Kidney capillary endothelial cell (primary cell): ENCODE measurements at regions not wholly inside any gene's neighbourhood (a gene's known extent, or its start where the extent isn't known, plus 50 kb on each side); places are given as distances from the start of the nearest gene placed in this dataset.
"Not testable (repeated sequence)": the region's sequence is repeated elsewhere in the genome, so short reads cannot be mapped to it uniquely, and the experiment has no call there.

Experiments
- DNase-seq: peaks from one replicate; pipeline ENCODE4 v3.0.0-alpha.2; 2018; ENCODE audit warnings: low spot score

DNA sequence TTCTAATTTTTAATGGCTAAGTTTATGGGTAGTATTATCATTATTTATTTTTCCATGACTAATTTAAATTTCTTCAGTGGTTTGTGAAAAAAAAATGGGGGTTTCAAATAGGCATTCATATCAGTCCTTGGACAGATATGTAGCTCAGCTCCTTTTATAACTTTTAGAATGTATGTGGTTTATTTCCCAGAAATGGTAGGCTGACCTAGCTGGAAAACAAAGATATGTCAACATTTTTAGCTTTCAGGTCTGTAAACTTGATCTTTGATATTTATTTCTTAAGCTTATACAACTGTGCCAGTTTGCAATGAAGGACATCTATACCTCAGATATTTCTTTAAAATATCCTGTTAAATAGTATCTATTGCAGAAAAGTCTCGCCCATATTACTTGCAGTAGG is 1815.5 kb downstream of the SLITRK5 start:
- DNase-seq = no peak

DNA sequence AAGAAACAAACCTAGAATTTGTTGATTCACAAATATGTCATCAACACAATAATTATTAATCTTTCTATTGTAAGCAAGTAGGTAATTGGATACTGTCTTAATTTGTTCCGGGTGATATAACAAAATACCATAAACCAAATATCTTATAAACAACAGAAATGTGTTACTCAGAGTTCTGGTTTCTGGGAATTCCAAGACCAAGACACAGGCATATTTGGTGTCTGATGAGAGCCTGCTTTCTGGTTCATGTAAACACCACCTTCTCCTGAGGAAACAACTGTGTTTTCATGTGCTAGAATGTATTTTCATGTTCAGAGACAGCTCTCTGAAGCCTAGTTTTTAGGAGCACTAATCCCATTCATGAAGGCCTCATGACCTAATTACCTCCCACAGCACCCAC is 1819.5 kb downstream of the SLITRK5 start:
- no peak for DNase-seq

DNA sequence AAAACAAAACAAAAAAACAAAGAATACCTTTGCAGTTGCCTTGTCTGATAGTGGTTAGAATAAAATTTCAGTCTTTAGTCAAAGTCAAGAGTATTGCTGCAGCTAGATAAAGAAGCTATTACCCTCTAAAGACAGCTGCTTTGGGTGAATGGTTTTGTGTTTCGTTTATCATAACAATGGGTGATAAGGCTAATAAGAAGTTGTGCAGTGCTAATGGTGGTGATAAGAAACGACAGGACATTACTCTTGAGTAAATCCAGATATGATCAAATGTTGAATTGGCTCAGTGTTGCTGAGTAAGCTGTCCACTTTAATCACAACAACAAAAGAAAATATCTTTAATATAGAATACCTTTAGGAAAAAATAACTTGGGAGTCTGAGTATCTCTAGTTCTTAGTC is 1825.3 kb downstream of the SLITRK5 start:
- no peak for DNase-seq

DNA sequence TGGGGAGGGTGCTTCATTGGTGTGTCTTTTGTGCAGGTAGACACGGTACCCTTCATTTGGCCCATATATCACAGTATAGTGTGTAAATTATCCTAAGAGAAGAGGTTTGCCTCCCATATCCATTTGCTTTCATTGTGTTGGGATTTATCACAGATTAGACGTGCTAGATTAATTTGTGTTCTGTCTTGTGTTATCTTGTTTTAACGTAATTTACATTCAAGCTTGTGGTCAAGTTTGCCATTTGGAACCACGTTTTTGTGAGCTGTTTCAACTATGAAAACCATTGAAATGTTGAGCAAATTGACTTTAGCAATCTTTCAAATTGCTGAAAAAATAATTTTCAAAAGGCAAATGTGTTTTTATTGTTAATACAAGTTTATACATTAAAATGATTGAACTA is 1826.5 kb downstream of the SLITRK5 start:
- DNase-seq = no peak

DNA sequence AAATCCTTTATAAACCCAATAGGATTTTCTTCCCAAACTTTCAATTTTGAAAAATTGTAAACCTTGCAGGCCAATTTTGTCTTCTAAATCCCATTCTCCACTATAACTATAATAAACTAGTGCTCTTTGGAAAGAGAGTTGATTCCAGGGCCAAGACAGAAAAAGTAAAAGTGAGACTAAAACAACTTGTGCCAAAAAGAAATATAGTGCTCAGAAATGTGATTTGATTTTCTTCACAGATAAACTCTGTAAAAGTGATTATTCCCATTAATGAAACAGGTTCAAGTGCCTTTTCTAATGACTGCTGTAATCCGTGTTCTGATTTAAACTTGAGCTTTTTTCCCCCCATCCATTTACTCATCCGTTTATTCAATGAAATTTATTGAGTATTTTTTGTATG is 1831.1 kb downstream of the SLITRK5 start:
- no peak for DNase-seq

DNA sequence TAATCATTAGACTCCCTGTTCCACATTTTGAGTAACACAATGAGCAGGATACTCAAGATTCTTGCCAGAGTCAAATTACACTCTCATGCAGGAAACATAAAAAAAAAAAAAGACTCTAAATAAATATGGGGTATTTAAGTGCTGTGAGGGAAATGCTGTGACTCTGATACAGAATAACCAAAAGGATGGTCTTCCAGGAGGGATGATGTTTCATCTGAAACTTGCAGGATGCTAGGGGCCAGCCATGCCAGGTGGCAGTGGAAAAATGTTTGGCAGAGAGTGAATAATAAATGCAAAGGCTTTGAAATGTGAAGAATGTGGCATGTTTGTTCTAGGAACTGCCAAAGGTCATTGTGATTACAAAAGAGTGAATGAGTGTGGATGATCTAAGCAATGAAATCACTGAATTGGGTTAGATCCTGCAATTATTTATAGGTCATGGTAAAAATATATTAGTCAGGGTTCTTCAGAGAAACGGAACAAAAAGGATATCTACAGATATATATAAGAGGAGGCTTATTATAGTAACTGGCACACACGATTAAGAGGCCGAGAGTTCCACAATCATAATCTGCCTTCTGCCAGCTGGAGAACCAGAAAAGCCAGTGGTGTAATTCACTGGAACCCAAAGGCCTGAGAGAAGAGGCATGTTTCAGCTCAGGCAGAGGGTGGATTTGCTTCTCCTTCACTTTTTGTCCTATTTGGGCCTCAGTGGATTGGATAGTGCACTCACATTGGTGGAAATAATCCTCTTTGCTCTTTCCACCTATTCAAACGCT is 1832.8 kb upstream of the MIR17HG start:
- no peak for DNase-seq

DNA sequence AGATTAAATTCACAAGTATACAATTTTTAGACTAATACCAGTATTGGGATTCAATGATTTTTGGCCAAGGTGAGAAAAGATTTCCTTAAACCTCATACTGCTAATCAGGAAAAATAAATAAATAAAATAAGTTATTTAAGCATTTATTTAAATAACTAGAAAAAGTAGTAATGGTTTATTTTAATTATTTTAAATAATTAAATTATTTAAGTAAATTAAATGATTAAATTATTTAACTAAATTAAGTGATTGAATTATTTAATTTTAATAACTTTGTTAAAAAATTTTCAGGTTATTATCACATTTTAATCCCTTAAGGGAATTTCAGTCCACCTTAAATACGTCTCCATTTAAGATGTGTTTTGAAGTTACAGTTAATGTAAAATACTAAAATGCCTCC is 1831.5 kb upstream of the MIR17HG start:
- no peak for DNase-seq

DNA sequence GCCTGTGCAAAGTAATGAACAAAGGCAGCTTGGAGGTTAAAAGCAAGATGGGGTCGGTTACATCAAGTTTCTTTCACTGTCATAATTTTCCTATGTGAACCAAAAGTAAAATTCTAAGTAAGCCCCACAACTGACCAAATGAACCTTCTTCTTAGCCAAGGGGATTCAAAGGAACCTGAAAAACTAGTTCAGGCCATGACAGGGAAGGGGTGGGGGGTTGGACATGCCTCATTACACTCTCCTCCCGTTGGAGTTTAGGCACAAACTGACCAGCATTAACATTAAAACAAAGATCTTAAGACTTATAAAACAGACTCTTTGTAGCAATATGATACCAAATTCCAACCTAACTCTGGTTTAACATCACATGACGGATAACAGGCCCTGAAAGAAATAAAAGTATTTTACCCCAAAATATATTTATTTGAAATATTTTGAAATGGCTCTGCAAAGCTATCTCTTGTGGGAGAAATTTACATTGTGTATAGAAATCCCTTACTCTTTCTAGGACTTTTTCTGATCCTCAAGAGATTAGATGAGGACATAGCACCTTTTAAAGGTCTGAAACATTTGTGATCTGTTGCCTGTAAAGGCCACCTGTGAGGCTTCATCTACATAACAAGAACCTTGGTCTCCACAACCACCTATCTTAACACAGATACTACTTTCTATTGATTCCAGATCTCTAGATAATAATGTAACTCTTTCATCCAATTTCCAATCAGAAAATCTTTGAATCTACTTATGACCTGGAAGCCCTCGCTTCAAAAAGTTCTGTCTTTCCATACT is 1829.0 kb upstream of the MIR17HG start:
- DNase-seq = no peak

DNA sequence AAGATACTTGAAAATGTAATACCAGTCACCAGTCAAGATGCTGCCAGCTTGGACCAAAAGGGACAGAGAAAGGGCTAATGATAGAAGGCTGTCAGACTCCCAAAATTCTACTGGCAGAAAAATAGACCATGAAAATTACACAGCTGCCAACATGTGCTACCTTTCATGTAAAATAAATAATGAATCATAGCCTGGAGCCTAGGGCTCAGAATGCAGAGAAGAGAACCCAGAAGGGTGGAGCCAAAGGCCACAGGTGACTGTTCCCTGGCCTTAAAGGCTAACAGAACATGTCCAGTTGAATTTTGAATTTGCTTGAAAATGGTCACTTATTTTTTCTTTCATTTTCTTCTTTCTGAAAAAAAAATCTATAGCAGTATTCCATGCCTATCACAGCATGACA is 1827.0 kb upstream of the MIR17HG start:
- DNase-seq = no peak

DNA sequence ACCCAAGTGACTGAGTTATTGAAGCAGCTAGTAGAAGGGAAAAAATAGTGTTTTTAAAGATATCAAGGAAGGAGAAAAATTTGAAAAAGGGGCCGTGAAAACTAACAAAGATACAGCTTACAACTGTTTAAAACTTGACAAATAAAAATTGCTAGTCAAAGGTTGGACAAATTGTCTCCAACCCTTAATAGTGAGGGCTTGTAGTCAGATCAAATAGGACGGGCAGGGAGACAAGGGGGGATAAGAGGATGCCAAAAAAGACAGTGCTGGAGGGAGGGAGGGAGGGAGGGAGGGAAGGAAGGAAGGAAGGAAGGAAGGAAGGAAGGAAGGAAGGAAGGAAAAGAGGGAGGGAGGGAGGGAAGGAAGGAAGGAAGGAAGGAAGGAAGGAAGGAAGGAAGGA is 1825.8 kb upstream of the MIR17HG start:
- DNase-seq = not testable (repeated sequence)

DNA sequence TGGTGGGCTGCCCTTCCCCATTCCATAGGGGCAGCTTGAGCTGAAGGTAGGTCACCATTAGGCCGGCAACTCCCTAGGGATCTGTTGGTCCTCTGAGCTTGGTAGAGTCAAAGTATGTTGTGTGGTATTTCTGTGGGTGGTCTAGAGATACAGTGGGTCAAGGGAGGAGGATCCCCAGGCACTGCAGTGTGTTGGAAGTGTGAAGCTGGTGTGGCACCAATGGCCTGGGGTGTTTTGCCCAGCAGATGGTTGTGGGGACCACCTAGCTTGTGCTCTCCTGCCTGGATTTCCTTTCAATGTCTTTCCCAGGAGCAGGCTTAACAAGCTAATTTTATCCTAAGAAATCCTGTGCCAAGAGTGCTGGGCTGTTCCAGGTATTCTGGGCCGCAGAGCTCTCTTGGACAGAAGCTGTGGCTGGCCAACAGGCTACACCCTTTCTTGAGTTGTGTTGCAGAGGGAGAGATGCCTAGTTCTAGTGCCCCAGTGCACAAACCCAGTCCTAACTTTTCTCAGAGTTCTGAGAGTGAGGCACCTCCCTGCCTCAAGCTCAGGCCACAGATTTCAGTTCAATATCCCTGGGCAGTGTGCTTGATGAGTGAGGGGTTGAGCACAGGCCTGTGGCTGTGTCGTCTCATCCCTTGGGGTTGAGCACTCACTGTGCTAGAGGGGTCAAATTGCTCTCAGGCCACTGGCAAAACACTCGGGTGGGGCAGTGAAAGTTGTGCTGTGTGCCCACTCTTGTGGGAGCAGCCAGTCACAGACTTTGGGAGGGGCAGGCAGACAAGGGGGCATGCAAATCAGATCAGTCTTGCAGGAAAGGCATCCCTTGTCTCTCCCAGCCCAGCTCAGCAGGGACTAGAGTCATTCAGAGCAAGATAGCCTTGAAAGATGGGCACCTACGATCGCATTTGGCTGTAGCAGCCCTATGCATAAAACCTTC is 1806.1 kb upstream of the MIR17HG start:
- no peak for DNase-seq

DNA sequence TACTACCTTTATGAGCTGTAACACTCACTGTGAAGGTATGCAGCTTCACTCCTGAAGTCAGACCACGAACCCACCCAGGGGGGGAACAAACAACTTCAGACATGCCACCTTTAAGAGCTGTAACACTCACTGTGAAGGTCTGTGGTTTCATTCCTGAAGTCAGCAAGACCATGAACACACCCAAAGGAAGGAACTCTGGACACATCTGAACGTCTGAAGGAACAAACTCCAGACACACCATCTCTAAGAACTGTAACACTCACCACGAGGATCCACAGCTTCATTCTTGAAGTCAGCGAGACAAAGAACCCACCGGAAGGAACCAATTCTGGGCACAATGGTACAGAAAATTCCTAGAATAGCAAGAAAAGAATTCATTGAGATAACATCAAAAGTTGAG is 1796.5 kb upstream of the MIR17HG start:
- DNase-seq = no peak

DNA sequence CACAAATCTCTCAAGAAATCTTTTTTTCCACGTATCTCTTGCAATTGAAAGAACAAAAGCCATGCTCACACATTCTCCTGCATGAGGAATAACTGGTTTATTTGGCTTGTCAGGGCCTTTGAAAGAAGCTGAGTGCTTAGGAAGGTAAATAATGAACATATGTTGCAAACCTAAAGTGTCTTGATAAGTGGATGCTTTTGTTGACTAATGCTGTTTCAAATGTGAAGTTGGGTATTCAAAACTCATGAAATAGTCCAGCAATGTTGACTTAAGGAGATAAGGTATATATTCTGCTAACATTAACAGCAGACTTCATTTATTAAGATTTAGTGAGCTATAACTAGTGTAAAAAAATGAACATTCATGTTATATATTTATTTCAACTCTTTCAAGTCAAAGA is 1792.7 kb upstream of the MIR17HG start:
- DNase-seq = no peak

DNA sequence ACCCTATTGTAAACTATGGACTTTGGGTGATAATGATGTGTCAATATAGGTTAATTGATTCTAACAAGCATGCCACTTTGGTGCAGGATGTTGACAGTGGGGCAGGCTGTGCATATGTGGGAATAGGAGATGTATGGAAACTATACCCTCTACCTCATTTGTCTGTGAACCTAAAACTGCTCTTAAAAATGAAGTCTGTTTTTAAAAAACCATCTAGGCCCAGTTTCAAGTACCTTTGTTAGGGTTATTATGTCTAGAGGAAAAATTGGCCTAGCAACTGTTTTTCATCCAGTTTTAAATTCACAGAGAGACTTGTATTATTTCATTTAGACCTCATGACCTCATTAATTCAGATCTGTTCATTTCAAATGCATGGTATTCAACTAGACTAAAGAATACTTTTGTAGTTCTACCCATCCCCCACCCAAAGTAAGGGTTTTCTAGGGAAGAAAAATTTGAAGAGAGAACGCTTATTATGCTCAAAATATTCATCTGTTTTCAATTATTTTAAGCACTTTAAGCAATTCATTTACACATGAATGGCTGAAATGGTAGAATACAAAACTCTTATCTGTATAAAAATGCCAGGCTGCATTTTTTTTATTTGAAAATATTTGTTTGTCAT is 1781.9 kb upstream of the MIR17HG start:
- DNase-seq = no peak

DNA sequence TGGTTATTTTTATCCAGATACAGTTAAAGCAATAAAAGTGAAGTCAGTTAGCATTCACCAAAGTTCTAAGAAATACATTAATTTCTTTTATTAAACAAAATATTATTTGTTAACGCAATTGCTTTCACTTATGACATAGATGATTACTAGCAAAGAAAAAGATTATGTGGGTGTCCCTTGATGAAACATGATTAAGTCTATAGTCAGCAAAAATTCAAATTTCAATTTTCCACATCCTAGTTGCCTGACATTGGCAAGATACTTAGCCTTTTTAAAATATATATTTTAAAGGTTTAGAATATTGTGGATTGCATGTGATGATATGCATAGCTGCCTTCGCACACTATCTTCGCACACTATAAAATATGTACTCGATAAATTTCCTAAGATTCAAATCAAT is 1780.5 kb upstream of the MIR17HG start:
- no peak for DNase-seq

DNA sequence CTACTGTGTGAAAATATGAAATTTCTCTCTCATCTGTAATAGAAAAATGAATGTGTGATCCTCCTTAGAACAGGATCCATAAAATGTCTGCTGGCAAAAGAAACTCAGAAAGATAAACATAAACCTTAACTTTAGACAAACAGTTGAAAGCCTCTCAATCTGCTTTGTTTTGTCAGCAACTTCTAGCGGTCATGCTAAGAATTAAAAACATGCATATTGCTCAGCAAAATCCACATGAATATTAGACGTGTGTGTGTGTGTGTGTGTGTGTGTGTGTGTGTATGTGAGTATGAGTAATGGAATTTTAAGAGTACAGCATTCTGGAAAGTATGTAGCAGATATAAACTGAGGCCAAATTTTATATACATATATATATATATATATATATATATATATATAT is 1779.2 kb upstream of the MIR17HG start:
- DNase-seq = no peak

DNA sequence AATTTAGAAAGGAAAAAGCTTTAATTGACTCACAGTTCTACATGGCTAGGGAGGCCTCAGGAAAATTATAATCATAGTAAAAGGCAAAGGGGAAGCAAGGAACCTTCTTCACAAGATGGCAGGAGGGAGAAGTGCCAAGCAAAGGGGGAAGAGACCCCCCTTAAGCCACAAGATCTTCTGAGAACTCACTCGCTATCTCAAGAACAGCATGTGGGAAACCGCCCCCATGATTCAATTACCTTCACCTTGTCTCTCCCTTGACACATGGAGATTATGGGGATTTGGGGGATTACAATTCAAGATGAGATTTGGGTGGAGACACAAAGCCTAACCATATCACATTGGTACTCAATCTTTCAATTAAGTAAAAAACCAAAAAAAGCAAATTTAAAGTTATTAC is 1778.7 kb upstream of the MIR17HG start:
- DNase-seq = no peak

DNA sequence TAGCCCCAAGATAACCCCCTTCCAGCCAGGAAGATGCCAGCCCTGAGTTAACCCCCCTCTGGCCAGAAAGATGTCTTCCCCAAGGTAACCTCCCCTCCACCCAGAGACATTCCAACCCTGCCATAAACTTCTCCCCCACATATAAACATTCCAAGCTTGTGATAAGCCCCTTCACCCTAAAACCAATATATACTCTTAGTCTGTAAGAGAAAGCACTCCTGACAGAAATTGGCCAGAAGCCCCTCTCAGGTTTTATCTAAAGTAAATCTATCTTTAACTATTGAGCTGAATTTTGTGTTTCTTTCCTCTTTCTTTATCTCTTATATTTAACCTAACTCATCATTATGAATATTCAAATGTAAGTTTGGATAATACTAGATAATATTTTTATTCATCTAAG is 1775.8 kb upstream of the MIR17HG start:
- no peak for DNase-seq

DNA sequence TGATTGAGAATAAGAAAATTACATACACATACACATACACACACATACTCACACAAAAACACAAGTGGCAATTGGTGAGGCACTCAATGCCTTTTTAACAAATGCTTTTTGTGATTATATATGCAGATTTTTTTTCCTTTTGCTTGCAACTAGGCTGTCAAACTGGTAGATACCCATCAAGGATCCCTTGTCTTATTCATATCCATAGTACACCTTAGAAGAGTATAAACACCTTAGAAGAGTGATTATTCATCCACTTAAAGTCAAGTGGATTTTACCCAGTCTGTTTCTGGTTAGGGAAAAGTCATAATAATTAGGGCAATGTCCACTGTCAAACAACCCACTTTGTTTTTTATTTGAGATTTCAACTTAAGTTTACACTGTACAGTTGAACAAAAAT is 1773.4 kb upstream of the MIR17HG start:
- DNase-seq = no peak

DNA sequence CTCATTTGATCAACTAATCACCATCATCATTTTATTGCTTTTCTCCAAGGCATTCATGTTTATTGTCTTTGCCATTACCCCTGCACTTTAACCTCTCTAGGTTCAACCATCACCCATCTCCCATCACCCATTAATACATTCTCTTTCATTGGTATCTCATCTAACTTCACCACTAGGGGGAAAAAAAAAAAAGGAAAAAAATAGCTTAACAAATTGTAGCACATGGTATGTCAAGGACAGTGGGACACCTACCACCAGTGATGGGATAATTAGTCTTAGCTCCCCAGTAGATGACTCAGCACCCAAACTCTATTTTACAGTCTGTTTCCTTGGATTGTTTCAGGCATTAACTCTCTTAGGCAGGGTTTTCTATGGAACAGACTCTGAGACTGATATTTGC is 1770.2 kb upstream of the MIR17HG start:
- DNase-seq = no peak

DNA sequence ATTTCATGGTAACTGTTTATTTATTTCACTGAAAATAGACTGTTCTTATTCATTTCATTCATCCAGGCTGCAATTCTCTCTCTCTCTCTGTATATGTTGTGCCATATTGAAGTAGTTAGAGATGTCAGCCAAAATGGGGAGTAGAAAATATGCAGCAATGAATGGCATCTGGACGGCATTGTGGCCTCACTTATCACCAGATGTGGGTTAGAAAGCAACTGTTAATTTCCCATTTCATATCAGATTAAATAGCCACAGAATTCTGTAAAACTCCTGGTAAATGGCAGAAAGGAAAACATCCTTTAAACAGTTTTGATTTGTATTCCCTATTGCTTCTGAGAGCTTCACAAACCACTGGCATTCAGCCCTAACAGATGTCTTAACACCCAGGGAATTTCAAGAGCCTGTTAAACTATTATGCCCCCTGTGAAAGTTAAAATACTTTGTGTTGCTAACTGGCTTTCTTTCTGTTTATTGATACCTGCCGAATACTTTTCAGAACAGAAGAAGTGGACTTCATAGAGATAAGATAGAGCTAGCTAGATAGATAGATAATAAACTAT is 1763.3 kb upstream of the MIR17HG start:
- no peak for DNase-seq

DNA sequence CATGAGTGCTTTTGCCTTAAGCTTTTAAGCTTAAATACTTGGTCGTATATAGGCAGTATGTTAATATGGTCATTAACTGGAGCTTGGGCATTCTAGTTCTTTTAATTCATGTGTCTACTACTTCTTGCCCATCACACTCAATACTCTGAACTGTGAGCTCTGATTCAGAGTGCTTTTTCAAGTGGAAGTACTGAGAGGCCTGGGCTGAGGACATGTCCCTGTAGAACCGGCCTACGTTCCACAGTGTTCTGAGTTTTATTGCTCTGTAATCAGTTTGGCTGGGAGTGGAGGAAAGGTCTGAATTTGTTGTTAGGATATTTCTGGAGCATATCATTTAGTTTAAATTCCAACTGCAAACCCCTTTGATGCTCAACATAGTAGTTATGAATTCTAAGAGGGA is 1744.8 kb upstream of the MIR17HG start:
- no peak for DNase-seq
